NCI-H2227 (cell line): ENCODE measurements at regions not wholly inside any gene's neighbourhood (a gene's known extent, or its start where the extent isn't known, plus 50 kb on each side); places are given as distances from the start of the nearest gene placed in this dataset.

ENCODE experiments used
- DNase-seq: peaks from one replicate; lab custom pipeline; 2025; ENCODE audit not compliant: unreplicated experiment; lab: John Stamatoyannopoulos, UW

DNA sequence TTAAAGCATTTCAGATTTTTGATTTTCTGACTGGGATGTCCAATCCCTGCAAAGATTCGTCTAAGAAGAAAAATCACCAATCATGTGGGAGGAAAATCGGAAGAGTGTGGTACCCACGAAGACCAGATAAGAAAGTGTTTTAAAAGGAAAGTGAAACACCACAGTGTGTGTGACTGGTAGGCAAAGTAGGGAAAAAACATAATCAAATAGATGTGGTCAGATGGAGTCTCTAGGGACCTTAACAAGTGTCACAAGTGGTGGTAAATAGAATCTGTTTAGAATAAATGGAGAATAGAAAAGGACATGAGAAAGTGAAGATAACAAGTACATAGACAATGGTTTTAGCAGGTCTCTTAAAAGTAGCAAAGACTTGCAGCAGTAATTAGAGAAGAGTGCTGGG, 154.6 kb downstream of the SLC30A10 start:
- no peak for DNase-seq

GRCh38 chr1:219773110-219773509, 155.2 kb downstream of the SLC30A10 start:
- DNase-seq = no peak

- no peak for DNase-seq
These were observed 155.9 kb downstream of the SLC30A10 start for GRCh38 chr1:219772265-219773036.

DNA sequence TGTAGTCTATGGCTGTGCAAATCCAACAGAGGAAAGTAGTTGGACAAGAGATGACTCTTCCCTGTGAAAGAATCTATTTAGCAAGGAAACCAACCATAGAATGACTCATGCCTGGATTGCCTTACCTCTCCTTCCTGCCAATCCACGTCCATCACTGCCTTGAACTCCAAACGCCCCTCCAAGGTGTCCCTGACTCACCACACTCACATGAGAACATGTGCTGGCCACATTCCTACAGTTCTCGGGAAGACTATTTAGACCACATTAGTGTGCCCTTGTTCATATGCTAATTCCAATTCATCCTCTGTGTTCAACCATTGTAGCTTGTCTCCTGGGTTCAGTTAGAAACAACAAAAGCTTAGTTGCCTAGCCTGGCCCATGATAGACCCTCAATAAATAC, 157.3 kb downstream of the SLC30A10 start:
- DNase-seq = no peak

DNA sequence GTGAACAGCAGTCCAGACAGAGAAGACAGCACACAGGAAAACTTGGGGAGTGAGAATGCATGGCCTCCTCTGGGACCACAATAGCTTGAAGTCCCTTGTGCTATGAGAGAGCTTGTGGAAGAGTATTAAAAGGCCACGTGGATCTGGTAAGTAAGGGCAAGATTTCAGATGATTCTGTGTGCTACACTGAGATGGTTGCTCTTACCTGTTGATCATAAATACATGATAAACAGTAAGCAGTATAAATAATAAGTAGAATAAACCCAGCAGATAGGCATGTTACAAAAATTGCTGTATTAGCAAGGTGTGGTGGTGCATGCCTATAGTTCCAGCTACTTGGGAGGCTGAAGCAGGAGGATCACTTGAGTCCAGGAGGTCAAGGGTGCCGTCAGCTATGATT, 150.4 kb upstream of the ZC3H11B start:
- DNase-seq = no peak

- no peak for DNase-seq
These were observed 148.4 kb upstream of the ZC3H11B start for GRCh38 chr1:219761208-219761860.

GRCh38 chr1:219759095-219759494, 146.2 kb upstream of the ZC3H11B start:
- DNase-seq = no peak

DNA sequence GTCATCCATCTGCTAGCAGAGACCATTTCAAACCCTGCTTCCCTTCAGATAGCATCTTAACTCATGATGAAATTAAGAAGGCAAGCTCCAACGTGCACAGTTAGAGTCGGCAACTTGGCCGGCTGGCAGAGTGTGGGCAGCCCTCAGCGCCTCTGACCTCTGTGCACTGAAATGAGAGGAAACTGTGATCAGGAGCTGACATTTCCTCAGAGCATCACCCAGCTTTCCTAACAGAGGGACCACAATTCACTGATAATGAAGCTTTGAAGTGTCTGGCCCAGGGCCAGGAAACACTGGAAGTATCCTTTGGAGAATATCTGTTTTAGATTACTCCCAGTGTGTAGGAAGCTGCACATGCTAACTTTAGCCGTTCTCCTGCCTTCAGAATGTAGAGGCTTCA, 145.0 kb upstream of the ZC3H11B start:
- peak; percentile 77 for DNase-seq

DNA sequence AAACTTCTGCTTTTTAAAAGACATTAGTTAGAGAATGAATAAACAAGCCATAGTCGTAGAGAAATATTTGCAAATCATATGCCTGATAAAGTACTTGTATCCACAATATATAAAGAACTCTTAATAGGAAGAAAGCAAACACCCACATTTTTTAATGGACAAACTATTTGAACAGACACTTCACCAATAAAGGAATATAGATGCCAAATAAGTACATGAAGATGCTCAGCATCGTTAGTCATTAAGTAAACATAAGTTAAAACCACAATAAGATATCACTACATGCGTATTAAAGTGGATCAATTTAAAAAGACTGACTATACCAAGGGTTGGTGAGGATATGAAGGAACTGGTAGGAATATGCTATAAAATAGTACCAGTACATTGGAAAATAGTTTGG, 142.3 kb upstream of the ZC3H11B start:
- no peak for DNase-seq

GRCh38 chr1:219754767-219755166, 141.9 kb upstream of the ZC3H11B start:
- no peak for DNase-seq

DNA sequence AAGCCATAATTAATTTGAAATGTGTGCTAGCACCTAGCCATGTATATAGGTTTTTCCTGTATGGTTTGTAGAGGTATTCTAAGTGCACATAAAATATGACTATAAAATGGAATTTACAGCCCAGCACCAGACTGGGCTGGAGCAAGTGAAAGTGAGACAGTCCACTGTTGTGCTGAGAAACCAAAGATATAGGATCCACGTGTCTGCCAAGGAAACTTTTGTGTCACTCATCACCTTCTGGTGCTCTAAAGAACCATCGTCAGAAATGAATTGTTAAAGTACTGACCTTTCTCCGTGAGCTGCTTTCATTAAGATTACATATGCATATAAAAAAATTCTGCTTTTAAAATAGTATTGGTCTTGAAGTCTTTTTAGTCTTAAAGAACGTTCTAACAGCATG, 141.0 kb upstream of the ZC3H11B start:
- no peak for DNase-seq

DNA sequence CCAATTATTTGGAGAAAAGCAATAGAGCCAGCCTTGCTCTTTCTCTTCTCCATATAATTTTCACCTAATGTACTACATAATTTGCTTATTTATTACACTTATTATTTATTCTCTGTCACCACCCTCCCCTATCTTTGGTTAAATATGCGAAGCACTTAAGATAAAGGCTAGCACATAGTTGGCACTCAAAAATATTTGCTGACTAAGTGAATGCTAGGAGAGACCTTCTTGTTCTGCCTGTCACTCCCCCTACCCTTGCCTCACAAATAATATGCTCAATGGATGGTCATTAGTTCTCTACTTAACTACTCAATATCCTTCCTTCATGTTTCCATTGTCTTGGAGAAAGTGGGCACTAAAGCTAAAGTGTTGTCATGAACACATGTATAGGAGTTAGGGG, 139.7 kb upstream of the ZC3H11B start:
- no peak for DNase-seq

- no peak for DNase-seq
These were observed 139.1 kb upstream of the ZC3H11B start for GRCh38 chr1:219751870-219752507.

GRCh38 chr1:219749370-219749769, 136.5 kb upstream of the ZC3H11B start:
- DNase-seq = no peak

DNA sequence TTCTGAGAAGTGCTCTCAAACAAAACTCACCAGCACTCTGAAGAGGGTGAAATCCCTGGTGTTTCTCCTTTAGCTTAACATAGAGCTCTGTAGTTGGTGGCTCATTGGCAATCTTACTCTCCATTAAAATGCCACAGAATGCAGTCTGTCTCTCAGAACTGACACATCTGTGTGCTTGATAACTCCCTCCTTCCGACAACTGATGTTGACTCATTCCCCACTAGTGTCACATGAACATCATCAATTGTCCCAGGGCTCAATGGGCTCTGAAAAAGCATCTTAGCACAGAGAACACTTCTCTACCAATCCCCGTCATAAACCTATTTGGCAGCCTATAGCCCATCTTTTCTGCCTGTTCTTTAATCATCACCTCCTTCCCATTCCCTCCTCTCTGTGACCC, 133.2 kb upstream of the ZC3H11B start:
- no peak for DNase-seq

- DNase-seq = no peak
These were observed 132.0 kb upstream of the ZC3H11B start for GRCh38 chr1:219744652-219745469.

DNA sequence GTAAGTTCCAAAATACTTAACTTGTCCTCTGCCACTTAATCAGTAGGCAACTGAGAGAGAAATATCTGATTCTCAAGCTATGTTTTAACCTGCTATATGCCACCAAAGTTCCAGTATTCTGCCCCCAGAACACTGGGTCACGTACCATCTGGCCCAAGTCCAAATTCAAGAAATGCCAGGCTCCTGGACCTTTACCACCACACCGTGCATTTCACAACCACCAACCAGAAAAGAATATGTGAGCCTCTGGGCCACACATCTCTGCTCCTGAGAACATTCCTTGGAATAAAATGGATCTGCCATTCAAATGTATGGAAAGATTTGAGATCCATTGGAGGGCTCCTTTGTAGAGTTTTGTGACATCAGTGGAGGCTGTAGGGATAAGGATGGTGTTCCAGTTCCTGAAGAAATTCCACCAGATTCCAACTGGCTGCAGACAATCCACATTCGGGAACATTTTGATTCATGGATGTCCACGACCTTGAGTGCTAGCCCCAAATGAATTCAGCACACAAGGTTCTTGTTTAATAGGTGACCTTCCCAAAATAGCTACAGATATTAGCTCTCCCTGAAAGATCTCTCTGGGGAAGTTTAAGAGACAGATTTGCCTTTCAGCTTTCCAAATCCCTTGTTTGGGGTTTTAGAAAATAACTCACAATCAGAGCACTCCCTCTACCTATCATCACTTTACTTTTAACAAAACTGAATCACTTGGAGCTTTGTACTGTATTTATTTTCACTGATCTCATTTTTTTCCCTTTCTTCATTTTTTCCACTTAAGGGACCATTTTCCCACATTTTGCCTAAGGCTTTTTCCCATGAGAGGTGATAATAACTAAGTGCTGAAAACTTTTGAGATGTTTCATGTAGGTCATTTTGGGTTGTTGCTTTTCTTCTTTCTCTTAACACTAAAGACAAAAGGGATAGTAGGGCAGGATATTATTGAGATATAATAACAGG, 128.4 kb upstream of the ZC3H11B start:
- DNase-seq = no peak

GRCh38 chr1:219733511-219734174, 120.7 kb upstream of the ZC3H11B start:
- DNase-seq = no peak

GRCh38 chr1:219732814-219733491, 120.0 kb upstream of the ZC3H11B start:
- DNase-seq = no peak
